IgD-negative memory B cell (primary cell): ENCODE measurements at regions not wholly inside any gene's neighbourhood (a gene's known extent, or its start where the extent isn't known, plus 50 kb on each side); places are given as distances from the start of the nearest gene placed in this dataset.
A peak's percentile ranks its signal among the peaks of the same experiment; 100 is the strongest.

Source experiments
- H3K27ac Mint-ChIP-seq, 3 donors: one replicate each; pipeline ENCODE4 v1.8.0; 2020 to 2022; ENCODE audit warnings: mild to moderate bottlenecking in 3 of 3, mixed read lengths in 3 of 3, moderate library complexity in 1 of 3
- H3K27me3 Mint-ChIP-seq: one replicate; pipeline ENCODE4 v1.8.0; 2021; ENCODE audit warnings: mixed read lengths
- H3K36me3 Mint-ChIP-seq: one replicate; pipeline ENCODE4 v1.8.0; 2020; ENCODE audit warnings: mild to moderate bottlenecking, mixed read lengths
- H3K4me1 Mint-ChIP-seq, 3 donors: one replicate each; pipeline ENCODE4 v1.8.0; 2020 to 2022; ENCODE audit warnings: mixed read lengths in 3 of 3, mild to moderate bottlenecking in 1 of 3
- H3K4me3 Mint-ChIP-seq, 4 donors: one replicate each; pipeline ENCODE4 v1.8.0; 2020 to 2022; ENCODE audit warnings: mild to moderate bottlenecking in 4 of 4, mixed read lengths in 4 of 4, moderate library complexity in 3 of 4
- H3K9me3 Mint-ChIP-seq, 3 donors: one replicate each; pipeline ENCODE4 v1.8.0; 2020 to 2021; ENCODE audit warnings: mixed read lengths in 3 of 3, mild to moderate bottlenecking in 1 of 3

DNA sequence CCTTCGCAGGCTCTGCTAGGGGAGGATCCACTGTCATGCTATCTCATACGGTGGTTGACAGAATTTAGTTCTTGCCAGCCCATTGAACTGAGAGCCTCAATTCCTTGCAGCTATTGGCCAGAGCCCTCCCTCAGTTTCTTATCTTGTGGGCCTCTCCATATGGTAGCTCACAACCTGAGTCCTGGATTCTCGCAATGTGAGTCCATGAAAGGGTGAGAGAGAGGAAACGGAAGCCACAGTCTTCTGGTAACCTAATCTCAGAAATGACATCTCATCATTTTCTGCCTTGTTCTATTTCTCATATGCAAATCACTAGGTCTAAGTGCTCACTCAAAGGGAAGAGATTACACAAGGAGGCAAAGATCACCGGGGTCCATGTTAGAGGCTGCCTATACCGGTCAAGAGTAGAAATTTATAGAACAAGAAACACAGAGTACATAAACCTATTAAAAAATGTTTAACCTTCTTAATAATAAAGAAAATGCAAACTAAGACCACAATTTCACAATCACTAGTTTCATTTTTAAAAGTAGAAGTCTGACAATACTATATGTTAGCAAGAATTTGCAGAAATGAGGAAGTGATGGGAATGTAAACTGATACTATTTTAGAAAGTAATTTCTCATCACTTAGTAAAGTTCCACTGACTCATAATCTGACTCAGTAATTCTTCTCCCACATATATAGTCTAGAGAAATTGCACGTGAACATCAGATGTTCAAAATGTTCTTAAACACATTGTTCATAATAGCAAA, 378.4 kb upstream of the AGTR1 start:
- Mint-ChIP-seq H3K36me3 (no peaks in the 10 kb centered on the region), H3K27me3 (peaks cover 6% of the 10 kb centered on the region), H3K4me1 (peaks cover 5 to 10% (median 8%) of the 10 kb centered on the region in 3 donors), H3K4me3 (peak overlapping the region; percentile 7 to 81 (median 46)), H3K9me3 (no peaks in the 10 kb centered on the region), H3K27ac (peak overlapping the region in 2 of 3 donors; percentile 6 to 63)

DNA sequence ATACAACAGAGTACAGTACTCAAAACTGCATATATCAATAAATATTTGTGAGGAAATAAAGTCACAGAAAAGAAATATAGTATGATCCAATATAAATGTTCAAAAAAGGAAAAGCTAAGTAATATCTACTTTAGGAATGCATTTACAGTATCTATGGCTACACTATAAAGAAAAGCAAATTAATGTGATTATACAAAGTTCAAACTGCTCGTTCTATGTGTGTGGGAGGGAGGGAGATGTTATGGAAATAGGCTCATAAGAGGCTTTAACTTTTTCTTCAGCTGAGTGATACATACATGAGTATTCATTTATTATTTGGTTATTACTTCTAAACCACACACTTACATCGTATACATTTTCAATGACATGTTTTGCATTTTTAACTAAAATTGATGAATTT, 377.7 kb upstream of the AGTR1 start:
- peaks cover 5 to 10% (median 8%) of the 10 kb centered on the region in 3 donors for H3K4me1 Mint-ChIP-seq
- no peaks in the 10 kb centered on the region for H3K36me3 Mint-ChIP-seq
- no peaks in the 10 kb centered on the region for H3K9me3 Mint-ChIP-seq
- peaks cover 6% of the 10 kb centered on the region for H3K27me3 Mint-ChIP-seq
- H3K4me3 Mint-ChIP-seq: no peak overlapping the region
- peak overlapping the region in 1 of 3 donors; percentile 63 for H3K27ac Mint-ChIP-seq

GRCh38 chr3:148329481-148330235, 368.0 kb upstream of the AGTR1 start:
- Mint-ChIP-seq H3K4me3 (no peak overlapping the region), H3K27me3 (no peaks in the 10 kb centered on the region), H3K4me1 (peaks cover 0 to 2% (median 0%) of the 10 kb centered on the region in 3 donors), H3K36me3 (no peaks in the 10 kb centered on the region), H3K9me3 (peaks cover 0 to 4% (median 0%) of the 10 kb centered on the region in 3 donors), H3K27ac (no peak overlapping the region)

- Mint-ChIP-seq H3K27me3 (no peaks in the 10 kb centered on the region), H3K4me1 (peaks cover 0 to 2% (median 0%) of the 10 kb centered on the region in 3 donors), H3K36me3 (no peaks in the 10 kb centered on the region), H3K27ac (no peak overlapping the region), H3K4me3 (no peak overlapping the region), H3K9me3 (peaks cover 0 to 4% (median 0%) of the 10 kb centered on the region in 3 donors)
These were observed 367.2 kb upstream of the AGTR1 start for GRCh38 chr3:148330542-148330941.

DNA sequence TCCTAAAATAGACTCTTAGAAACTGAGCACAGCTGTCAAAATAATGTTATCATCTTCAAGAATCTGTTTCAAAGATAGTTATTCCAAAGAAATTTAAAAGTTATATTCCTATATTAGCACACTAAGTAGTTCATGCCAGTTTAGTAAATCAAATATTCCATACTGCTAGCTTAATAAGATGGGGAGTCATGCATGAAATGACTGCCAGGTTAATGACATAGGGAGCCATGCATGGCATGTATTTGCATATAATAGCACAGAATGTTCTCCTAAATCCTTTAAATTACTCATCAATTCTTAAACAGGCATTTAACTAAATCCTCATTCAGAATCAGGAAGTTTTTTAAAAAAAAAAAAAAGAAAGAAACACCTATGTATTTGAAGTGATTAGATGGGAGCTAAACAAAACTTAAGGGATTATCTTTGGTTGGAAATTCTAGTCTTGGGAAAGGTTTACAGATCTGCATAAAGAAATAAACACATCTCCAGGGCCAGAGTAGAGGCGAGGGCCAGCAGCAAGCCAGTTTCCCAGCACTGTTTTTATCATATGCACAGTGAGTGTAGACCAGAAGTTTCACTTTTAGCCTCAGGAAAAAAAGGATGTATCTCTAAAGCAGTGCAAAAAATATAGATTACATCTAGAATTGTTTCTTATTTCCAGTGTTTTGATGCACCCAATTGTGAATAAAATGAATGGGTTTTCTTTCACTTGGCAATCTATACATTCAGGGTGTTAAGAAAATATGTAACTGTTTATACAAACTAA, 366.4 kb upstream of the AGTR1 start:
- peaks cover 0 to 4% (median 0%) of the 10 kb centered on the region in 3 donors for H3K9me3 Mint-ChIP-seq
- no peaks in the 10 kb centered on the region for H3K36me3 Mint-ChIP-seq
- no peak overlapping the region for H3K4me3 Mint-ChIP-seq
- H3K4me1 Mint-ChIP-seq: peaks cover 0 to 2% (median 0%) of the 10 kb centered on the region in 3 donors
- H3K27me3 Mint-ChIP-seq: no peaks in the 10 kb centered on the region
- no peak overlapping the region for H3K27ac Mint-ChIP-seq

- no peak overlapping the region for H3K27ac Mint-ChIP-seq
- no peak overlapping the region for H3K4me3 Mint-ChIP-seq
- no peaks in the 10 kb centered on the region for H3K4me1 Mint-ChIP-seq
- H3K36me3 Mint-ChIP-seq: no peaks in the 10 kb centered on the region
- H3K9me3 Mint-ChIP-seq: peaks cover 0 to 4% (median 0%) of the 10 kb centered on the region in 3 donors
- H3K27me3 Mint-ChIP-seq: no peaks in the 10 kb centered on the region
These were observed 365.2 kb upstream of the AGTR1 start for GRCh38 chr3:148332509-148332908.

GRCh38 chr3:148333091-148333490, 364.6 kb upstream of the AGTR1 start:
- H3K9me3 Mint-ChIP-seq: peaks cover 0 to 4% (median 1%) of the 10 kb centered on the region in 3 donors
- H3K27ac Mint-ChIP-seq: no peak overlapping the region
- H3K4me1 Mint-ChIP-seq: no peaks in the 10 kb centered on the region
- H3K27me3 Mint-ChIP-seq: no peaks in the 10 kb centered on the region
- no peak overlapping the region for H3K4me3 Mint-ChIP-seq
- no peaks in the 10 kb centered on the region for H3K36me3 Mint-ChIP-seq

DNA sequence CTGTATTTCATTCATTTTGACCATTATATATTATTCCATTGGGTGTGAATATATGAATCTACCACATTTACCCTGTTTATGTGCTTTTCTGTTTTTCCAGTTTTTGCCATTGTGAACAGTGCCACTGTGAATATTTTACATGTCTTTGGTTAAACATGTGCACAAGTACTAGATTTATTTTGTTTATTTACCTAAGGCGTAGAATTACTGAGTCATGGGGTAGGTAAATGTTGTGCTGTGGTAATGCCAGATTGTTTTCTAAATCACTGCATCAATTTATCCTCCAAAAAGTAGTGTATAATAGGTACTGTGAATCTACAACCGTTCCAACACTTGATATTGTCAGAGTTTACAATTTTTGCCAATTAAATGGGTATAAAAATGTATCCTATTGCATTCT, 362.1 kb upstream of the AGTR1 start:
- Mint-ChIP-seq H3K4me1 (no peaks in the 10 kb centered on the region), H3K9me3 (peaks cover 0 to 4% (median 1%) of the 10 kb centered on the region in 3 donors), H3K4me3 (no peak overlapping the region), H3K27ac (no peak overlapping the region), H3K27me3 (no peaks in the 10 kb centered on the region), H3K36me3 (no peaks in the 10 kb centered on the region)

GRCh38 chr3:148343416-148343815, 354.3 kb upstream of the AGTR1 start:
- H3K27me3 Mint-ChIP-seq: no peaks in the 10 kb centered on the region
- peaks cover 0 to under 1% (median 0%) of the 10 kb centered on the region in 3 donors for H3K9me3 Mint-ChIP-seq
- H3K36me3 Mint-ChIP-seq: peaks cover 2% of the 10 kb centered on the region
- no peak overlapping the region for H3K27ac Mint-ChIP-seq
- H3K4me1 Mint-ChIP-seq: no peaks in the 10 kb centered on the region
- H3K4me3 Mint-ChIP-seq: no peak overlapping the region

GRCh38 chr3:148344521-148344920, 353.2 kb upstream of the AGTR1 start:
- peaks cover 0 to 2% (median 0%) of the 10 kb centered on the region in 3 donors for H3K9me3 Mint-ChIP-seq
- no peaks in the 10 kb centered on the region for H3K27me3 Mint-ChIP-seq
- H3K4me3 Mint-ChIP-seq: no peak overlapping the region
- H3K36me3 Mint-ChIP-seq: peaks cover 2% of the 10 kb centered on the region
- no peak overlapping the region for H3K27ac Mint-ChIP-seq
- H3K4me1 Mint-ChIP-seq: no peaks in the 10 kb centered on the region

- no peaks in the 10 kb centered on the region for H3K27me3 Mint-ChIP-seq
- H3K4me1 Mint-ChIP-seq: no peaks in the 10 kb centered on the region
- H3K27ac Mint-ChIP-seq: no peak overlapping the region
- H3K4me3 Mint-ChIP-seq: no peak overlapping the region
- peaks cover 1% of the 10 kb centered on the region for H3K36me3 Mint-ChIP-seq
- H3K9me3 Mint-ChIP-seq: peaks cover 0 to 4% (median 0%) of the 10 kb centered on the region in 3 donors
These were observed 337.7 kb upstream of the AGTR1 start for GRCh38 chr3:148360051-148360450.

- H3K9me3 Mint-ChIP-seq: peaks cover 0 to 4% (median 0%) of the 10 kb centered on the region in 3 donors
- no peak overlapping the region for H3K27ac Mint-ChIP-seq
- no peak overlapping the region for H3K4me3 Mint-ChIP-seq
- no peaks in the 10 kb centered on the region for H3K4me1 Mint-ChIP-seq
- no peaks in the 10 kb centered on the region for H3K27me3 Mint-ChIP-seq
- no peaks in the 10 kb centered on the region for H3K36me3 Mint-ChIP-seq
These were observed 330.8 kb upstream of the AGTR1 start for GRCh38 chr3:148366743-148367410.

DNA sequence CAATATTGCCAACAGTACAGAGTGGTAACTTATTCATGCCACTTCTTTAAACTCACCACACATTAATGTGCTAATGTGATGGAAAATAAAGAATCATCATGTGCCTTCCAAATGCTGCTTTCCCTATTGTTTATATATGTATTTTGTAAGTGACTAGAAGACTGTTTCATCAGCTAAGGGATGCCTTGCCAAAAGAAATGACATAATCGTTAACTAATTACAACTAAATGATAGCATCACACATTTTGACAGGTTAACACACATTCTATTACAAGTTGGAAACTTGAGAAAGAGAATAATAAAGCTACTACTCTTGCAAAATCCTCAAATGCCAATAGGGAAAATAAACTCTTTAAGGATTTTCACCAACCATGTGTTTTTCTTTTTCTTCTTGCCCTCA, 329.9 kb upstream of the AGTR1 start:
- H3K27ac Mint-ChIP-seq: no peak overlapping the region
- no peaks in the 10 kb centered on the region for H3K4me1 Mint-ChIP-seq

DNA sequence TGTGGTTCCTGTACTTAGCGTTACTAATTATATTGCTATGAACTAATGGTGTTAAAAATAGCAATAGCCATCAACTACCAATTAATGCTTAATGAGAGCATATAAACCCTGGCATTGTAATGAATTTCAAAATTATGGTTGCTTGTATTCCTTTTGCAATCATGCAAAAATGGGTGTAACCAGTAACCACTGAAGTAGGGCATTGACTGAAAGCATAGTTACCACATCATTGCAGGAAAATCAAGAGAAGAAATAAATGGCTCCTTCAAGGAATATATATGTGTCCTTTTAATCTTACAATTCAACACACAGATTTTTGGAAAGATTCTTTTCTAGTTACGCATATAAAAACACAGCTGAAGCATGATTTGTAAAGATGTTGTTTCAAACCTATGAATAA, 328.3 kb upstream of the AGTR1 start:
- no peaks in the 10 kb centered on the region for H3K27me3 Mint-ChIP-seq
- no peaks in the 10 kb centered on the region for H3K4me1 Mint-ChIP-seq
- H3K36me3 Mint-ChIP-seq: no peaks in the 10 kb centered on the region
- no peak overlapping the region for H3K4me3 Mint-ChIP-seq
- peaks cover 0 to 3% (median 0%) of the 10 kb centered on the region in 3 donors for H3K9me3 Mint-ChIP-seq
- no peak overlapping the region for H3K27ac Mint-ChIP-seq

More for the DNA sequence above, 329.9 kb upstream of the AGTR1 start:
- H3K36me3 Mint-ChIP-seq: no peaks in the 10 kb centered on the region
- peaks cover 0 to 6% (median 0%) of the 10 kb centered on the region in 3 donors for H3K9me3 Mint-ChIP-seq
- no peak overlapping the region for H3K4me3 Mint-ChIP-seq
- H3K27me3 Mint-ChIP-seq: no peaks in the 10 kb centered on the region
